WTC11 (cell line): ENCODE measurements at regions not wholly inside any gene's neighbourhood (a gene's known extent, or its start where the extent isn't known, plus 50 kb on each side); places are given as distances from the start of the nearest gene placed in this dataset.

ENCODE experiments used
- ATAC-seq: fragments of 200-7000 bp; cut with Tn5 transposase; 2 replicates; pipeline ENCODE4 v1.10.0; 2021; ENCODE audit warnings: mild to moderate bottlenecking, moderate library complexity
- CTCF ChIA-PET: fragments of 300-600 bp; sonication (Branson Sonifier 250); formaldehyde crosslinking; loops from one replicate; lab custom pipeline; 2021; ENCODE audit warnings: antibody characterized with exemption; lab: Charles Lee
- POLR2A ChIA-PET: fragments of 350-600 bp; sonication (Branson Sonifier 250); formaldehyde crosslinking; loops from one replicate; lab custom pipeline; 2021; ENCODE audit warnings: antibody characterized with exemption; lab: Charles Lee
- DNase-seq: peaks from one replicate; pipeline ENCODE4 v3.0.0; 2021; ENCODE audit warnings: low spot score
- H3K27ac Mint-ChIP-seq: 2 replicates; pipeline ENCODE4 v1.8.0; 2021; ENCODE audit warnings: mixed read lengths
- H3K27me3 Mint-ChIP-seq: 2 replicates; pipeline ENCODE4 v1.8.0; 2021; ENCODE audit warnings: low read depth, mild to moderate bottlenecking, moderate library complexity, mixed read lengths
- H3K36me3 Mint-ChIP-seq: 2 replicates; pipeline ENCODE4 v1.8.0; 2021; ENCODE audit warnings: mixed read lengths
- H3K4me1 Mint-ChIP-seq: 2 replicates; pipeline ENCODE4 v1.8.0; 2022; ENCODE audit warnings: mixed read lengths
- H3K4me3 Mint-ChIP-seq: 2 replicates; pipeline ENCODE4 v1.8.0; 2021; ENCODE audit warnings: mild to moderate bottlenecking, moderate library complexity, mixed read lengths
- H3K9me3 Mint-ChIP-seq: 2 replicates; pipeline ENCODE4 v1.8.0; 2021; ENCODE audit warnings: mixed read lengths
- CBFB ChIP-seq: sonication (generic); formaldehyde crosslinking; IDR thresholded peaks from 2 replicates; pipeline ENCODE4 v1.8.1; 2022; ENCODE audit warnings: mild to moderate bottlenecking, low read depth, missing genetic modification reagents
- CREB1 ChIP-seq: sonication (generic); formaldehyde crosslinking; IDR thresholded peaks from 2 replicates; pipeline ENCODE4 v1.8.0; 2023; ENCODE audit warnings: mild to moderate bottlenecking, missing genetic modification reagents
- HMGA2 ChIP-seq: fragments of 250-450 bp; sonication (Bioruptor Pico); IDR thresholded peaks from 2 replicates; pipeline ENCODE4 v1.4.0; 2021; ENCODE audit warnings: mild to moderate bottlenecking, moderate library complexity
- IRF2 ChIP-seq: sonication (generic); formaldehyde crosslinking; IDR thresholded peaks from 2 replicates; pipeline ENCODE4 v1.8.0; 2022; ENCODE audit warnings: low read depth, missing genetic modification reagents, borderline replicate concordance
- NFE2L1 ChIP-seq: sonication (generic); formaldehyde crosslinking; IDR thresholded peaks from 2 replicates; pipeline ENCODE4 v1.8.1; 2023; ENCODE audit warnings: missing genetic modification reagents
- SMAD3 ChIP-seq: sonication (generic); formaldehyde crosslinking; IDR thresholded peaks from 2 replicates; pipeline ENCODE4 v1.8.0; 2022; ENCODE audit warnings: missing genetic modification reagents, mild to moderate bottlenecking, borderline replicate concordance
- SMAD4 ChIP-seq: sonication (generic); formaldehyde crosslinking; IDR thresholded peaks from 2 replicates; pipeline ENCODE4 v1.8.0; 2022; ENCODE audit warnings: mild to moderate bottlenecking, missing genetic modification reagents
- SOX15 ChIP-seq: fragments of 250-450 bp; sonication (Bioruptor Pico); IDR thresholded peaks from 2 replicates; pipeline ENCODE4 v1.9.0; 2021; ENCODE audit warnings: mild to moderate bottlenecking
- TCF7 ChIP-seq: sonication (generic); formaldehyde crosslinking; IDR thresholded peaks from 2 replicates; pipeline ENCODE4 v1.8.0; 2022; ENCODE audit warnings: mild to moderate bottlenecking, low read depth, missing genetic modification reagents, moderate library complexity
- TP53 ChIP-seq: sonication (generic); formaldehyde crosslinking; IDR thresholded peaks from 2 replicates; pipeline ENCODE4 v1.8.1; 2023; ENCODE audit warnings: mild to moderate bottlenecking, missing genetic modification reagents
- ZNF138 ChIP-seq: sonication (generic); formaldehyde crosslinking; conservative IDR thresholded peaks from 2 replicates; pipeline ENCODE4 v1.8.1; 2022; ENCODE audit warnings: mild to moderate bottlenecking, moderate library complexity, missing genetic modification reagents
- ZNF219 ChIP-seq: sonication (generic); formaldehyde crosslinking; IDR thresholded peaks from 2 replicates; pipeline ENCODE4 v1.8.0; 2023; ENCODE audit warnings: missing genetic modification reagents, mild to moderate bottlenecking, borderline replicate concordance
- TF ChIP-seq, protein P1 (sequence below): sonication (generic); formaldehyde crosslinking; IDR thresholded peaks from 2 replicates; pipeline ENCODE4 v1.8.1; 2023; ENCODE audit warnings: mild to moderate bottlenecking, missing genetic modification reagents, moderate library complexity
- TF ChIP-seq, protein P2 (sequence below): sonication (generic); formaldehyde crosslinking; IDR thresholded peaks from 2 replicates; pipeline ENCODE4 v1.8.1; 2023; ENCODE audit warnings: mild to moderate bottlenecking, missing genetic modification reagents, moderate library complexity
- TF ChIP-seq, protein P3 (sequence below): sonication (generic); formaldehyde crosslinking; IDR thresholded peaks from 2 replicates; pipeline ENCODE4 v1.8.0; 2022; ENCODE audit warnings: mild to moderate bottlenecking, missing genetic modification reagents
- TF ChIP-seq, protein P4 (sequence below): sonication (generic); formaldehyde crosslinking; IDR thresholded peaks from 2 replicates; pipeline ENCODE4 v1.8.0; 2022; ENCODE audit warnings: missing genetic modification reagents
- TF ChIP-seq, protein P5 (sequence below): fragments of 250-450 bp; sonication (Bioruptor Pico); IDR thresholded peaks from 2 replicates; pipeline ENCODE4 v1.9.0; 2021; ENCODE audit warnings: moderate library complexity, mild to moderate bottlenecking, inconsistent platforms, borderline replicate concordance
- TF ChIP-seq, protein P6 (sequence below): sonication (generic); formaldehyde crosslinking; IDR thresholded peaks from 2 replicates; pipeline ENCODE4 v1.8.1; 2023; ENCODE audit warnings: mild to moderate bottlenecking, missing genetic modification reagents
- TF ChIP-seq, protein P7 (sequence below): fragments of 250-450 bp; sonication (Bioruptor Pico); IDR thresholded peaks from 2 replicates; pipeline ENCODE4 v1.8.0; 2021; ENCODE audit warnings: mild to moderate bottlenecking
- TF ChIP-seq, protein P8 (sequence below): sonication (generic); formaldehyde crosslinking; IDR thresholded peaks from 2 replicates; pipeline ENCODE4 v1.8.0; 2022; ENCODE audit warnings: mild to moderate bottlenecking, missing genetic modification reagents
- TF ChIP-seq, protein P9 (sequence below): sonication (generic); formaldehyde crosslinking; conservative IDR thresholded peaks from 2 replicates; pipeline ENCODE4 v1.8.1; 2022; ENCODE audit warnings: mild to moderate bottlenecking, missing genetic modification reagents

DNA sequence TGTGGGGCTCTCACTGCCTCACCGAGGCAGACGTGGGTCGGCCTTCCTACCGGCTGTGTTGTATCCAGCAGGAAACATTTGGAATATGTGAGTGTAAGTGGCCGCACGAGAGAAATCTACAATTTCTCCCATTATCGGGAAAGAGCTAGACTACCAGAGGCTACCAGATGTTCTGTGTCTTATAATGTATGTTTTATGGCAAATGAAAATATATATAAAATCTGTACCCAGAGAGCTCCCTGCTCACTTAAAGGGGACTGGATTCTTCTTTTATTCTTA lies 69.5 kb upstream of the PITX1 start (continued):
- TF ChIP-seq, protein P1, sequence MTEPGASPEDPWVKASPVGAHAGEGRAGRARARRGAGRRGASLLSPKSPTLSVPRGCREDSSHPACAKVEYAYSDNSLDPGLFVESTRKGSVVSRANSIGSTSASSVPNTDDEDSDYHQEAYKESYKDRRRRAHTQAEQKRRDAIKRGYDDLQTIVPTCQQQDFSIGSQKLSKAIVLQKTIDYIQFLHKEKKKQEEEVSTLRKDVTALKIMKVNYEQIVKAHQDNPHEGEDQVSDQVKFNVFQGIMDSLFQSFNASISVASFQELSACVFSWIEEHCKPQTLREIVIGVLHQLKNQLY (CRISPR knock-in tag): no peak
- TF ChIP-seq, protein P2, sequence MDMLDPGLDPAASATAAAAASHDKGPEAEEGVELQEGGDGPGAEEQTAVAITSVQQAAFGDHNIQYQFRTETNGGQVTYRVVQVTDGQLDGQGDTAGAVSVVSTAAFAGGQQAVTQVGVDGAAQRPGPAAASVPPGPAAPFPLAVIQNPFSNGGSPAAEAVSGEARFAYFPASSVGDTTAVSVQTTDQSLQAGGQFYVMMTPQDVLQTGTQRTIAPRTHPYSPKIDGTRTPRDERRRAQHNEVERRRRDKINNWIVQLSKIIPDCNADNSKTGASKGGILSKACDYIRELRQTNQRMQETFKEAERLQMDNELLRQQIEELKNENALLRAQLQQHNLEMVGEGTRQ: no peak
- TF ChIP-seq ZNF138 (CRISPR knock-in tag) (no peak), HMGA2 (CRISPR knock-in tag) (no peak), SOX15 (CRISPR knock-in tag) (no peak)
- TF ChIP-seq, protein P3, sequence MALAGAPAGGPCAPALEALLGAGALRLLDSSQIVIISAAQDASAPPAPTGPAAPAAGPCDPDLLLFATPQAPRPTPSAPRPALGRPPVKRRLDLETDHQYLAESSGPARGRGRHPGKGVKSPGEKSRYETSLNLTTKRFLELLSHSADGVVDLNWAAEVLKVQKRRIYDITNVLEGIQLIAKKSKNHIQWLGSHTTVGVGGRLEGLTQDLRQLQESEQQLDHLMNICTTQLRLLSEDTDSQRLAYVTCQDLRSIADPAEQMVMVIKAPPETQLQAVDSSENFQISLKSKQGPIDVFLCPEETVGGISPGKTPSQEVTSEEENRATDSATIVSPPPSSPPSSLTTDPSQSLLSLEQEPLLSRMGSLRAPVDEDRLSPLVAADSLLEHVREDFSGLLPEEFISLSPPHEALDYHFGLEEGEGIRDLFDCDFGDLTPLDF (CRISPR knock-in tag): no peak
- TF ChIP-seq, all 79 proteins: peak for 0

DNA sequence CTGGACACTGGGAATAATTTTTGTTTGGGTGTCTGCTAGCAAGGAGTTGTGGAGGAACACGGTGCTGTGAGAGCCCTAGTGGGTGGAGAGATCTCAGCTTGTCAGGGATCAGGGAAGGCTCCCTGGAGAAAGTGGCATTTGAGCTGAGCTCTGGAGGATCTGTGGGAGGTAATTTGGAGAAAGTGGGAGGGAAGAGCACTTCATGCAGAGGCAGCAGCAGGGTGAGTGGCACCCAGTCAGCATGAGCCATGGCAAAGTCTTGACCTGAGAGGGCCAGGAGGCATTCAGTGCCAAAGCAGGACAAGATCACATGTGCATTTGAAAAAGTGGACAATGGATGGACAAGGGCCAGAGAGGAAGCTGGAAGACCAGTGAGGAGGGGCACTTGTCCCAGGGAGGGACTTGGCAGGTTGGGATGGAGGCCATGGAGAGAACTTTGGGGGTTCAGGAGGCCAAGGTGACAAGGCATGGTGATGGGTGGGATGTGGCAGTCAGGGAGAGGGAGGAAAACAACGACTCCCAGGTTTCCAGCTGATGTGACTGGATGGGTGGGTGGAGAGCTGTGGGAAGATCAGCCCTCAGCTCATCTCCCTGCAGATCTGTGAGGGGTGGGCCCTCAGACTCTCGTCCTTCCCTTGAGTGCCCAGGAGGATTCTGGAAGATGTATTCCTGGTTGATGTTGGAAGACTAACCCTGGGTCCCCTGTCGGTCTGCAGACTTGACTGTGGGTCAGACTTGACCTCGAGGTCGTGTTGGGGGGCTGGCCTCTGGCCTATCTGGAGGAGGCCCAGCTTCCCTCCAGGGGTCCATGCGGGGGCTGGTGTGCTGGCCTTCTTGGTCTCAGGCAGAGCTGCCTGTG lies 68.9 kb upstream of the PITX1 start:
- no peak for ATAC-seq
- no peak for DNase-seq
- no peaks in the 10 kb centered on the region for H3K36me3 Mint-ChIP-seq
- ChIA-PET CTCF (interaction anchor here (0.7 kb wide), 1 partner anchor 30 kb away, joined by 3 read pairs; no protein-coding TSS in a partner anchor), POLR2A (no interaction called here)
- H3K9me3 Mint-ChIP-seq: peaks cover 4% of the 10 kb centered on the region; the same call in 1 of the 2 replicates
- H3K4me1 Mint-ChIP-seq: no peaks in the 10 kb centered on the region
- H3K27me3 Mint-ChIP-seq: peaks cover 3% of the 10 kb centered on the region
- TF ChIP-seq NFE2L1 (CRISPR knock-in tag) (no peak), IRF2 (CRISPR knock-in tag) (no peak), ZNF219 (CRISPR knock-in tag) (no peak), SMAD3 (CRISPR knock-in tag) (no peak), CREB1 (no peak), CBFB (CRISPR knock-in tag) (no peak), TP53 (CRISPR knock-in tag) (no peak), SMAD4 (CRISPR knock-in tag) (no peak), TCF7 (CRISPR knock-in tag) (no peak)
- TF ChIP-seq, protein P4, sequence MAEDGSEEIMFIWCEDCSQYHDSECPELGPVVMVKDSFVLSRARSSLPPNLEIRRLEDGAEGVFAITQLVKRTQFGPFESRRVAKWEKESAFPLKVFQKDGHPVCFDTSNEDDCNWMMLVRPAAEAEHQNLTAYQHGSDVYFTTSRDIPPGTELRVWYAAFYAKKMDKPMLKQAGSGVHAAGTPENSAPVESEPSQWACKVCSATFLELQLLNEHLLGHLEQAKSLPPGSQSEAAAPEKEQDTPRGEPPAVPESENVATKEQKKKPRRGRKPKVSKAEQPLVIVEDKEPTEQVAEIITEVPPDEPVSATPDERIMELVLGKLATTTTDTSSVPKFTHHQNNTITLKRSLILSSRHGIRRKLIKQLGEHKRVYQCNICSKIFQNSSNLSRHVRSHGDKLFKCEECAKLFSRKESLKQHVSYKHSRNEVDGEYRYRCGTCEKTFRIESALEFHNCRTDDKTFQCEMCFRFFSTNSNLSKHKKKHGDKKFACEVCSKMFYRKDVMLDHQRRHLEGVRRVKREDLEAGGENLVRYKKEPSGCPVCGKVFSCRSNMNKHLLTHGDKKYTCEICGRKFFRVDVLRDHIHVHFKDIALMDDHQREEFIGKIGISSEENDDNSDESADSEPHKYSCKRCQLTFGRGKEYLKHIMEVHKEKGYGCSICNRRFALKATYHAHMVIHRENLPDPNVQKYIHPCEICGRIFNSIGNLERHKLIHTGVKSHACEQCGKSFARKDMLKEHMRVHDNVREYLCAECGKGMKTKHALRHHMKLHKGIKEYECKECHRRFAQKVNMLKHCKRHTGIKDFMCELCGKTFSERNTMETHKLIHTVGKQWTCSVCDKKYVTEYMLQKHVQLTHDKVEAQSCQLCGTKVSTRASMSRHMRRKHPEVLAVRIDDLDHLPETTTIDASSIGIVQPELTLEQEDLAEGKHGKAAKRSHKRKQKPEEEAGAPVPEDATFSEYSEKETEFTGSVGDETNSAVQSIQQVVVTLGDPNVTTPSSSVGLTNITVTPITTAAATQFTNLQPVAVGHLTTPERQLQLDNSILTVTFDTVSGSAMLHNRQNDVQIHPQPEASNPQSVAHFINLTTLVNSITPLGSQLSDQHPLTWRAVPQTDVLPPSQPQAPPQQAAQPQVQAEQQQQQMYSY: no peak
- TF ChIP-seq, protein P5, sequence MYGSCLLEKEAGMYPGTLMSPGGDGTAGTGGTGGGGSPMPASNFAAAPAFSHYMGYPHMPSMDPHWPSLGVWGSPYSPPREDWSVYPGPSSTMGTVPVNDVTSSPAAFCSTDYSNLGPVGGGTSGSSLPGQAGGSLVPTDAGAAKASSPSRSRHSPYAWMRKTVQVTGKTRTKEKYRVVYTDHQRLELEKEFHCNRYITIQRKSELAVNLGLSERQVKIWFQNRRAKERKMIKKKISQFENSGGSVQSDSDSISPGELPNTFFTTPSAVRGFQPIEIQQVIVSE (CRISPR knock-in tag): no peak
- TF ChIP-seq, protein P6, sequence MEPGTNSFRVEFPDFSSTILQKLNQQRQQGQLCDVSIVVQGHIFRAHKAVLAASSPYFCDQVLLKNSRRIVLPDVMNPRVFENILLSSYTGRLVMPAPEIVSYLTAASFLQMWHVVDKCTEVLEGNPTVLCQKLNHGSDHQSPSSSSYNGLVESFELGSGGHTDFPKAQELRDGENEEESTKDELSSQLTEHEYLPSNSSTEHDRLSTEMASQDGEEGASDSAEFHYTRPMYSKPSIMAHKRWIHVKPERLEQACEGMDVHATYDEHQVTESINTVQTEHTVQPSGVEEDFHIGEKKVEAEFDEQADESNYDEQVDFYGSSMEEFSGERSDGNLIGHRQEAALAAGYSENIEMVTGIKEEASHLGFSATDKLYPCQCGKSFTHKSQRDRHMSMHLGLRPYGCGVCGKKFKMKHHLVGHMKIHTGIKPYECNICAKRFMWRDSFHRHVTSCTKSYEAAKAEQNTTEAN (CRISPR knock-in tag): no peak
- TF ChIP-seq, protein P3 (CRISPR knock-in tag): no peak
- TF ChIP-seq, protein P7, sequence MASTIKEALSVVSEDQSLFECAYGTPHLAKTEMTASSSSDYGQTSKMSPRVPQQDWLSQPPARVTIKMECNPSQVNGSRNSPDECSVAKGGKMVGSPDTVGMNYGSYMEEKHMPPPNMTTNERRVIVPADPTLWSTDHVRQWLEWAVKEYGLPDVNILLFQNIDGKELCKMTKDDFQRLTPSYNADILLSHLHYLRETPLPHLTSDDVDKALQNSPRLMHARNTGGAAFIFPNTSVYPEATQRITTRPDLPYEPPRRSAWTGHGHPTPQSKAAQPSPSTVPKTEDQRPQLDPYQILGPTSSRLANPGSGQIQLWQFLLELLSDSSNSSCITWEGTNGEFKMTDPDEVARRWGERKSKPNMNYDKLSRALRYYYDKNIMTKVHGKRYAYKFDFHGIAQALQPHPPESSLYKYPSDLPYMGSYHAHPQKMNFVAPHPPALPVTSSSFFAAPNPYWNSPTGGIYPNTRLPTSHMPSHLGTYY (CRISPR knock-in tag): no peak
- TF ChIP-seq, protein P8, sequence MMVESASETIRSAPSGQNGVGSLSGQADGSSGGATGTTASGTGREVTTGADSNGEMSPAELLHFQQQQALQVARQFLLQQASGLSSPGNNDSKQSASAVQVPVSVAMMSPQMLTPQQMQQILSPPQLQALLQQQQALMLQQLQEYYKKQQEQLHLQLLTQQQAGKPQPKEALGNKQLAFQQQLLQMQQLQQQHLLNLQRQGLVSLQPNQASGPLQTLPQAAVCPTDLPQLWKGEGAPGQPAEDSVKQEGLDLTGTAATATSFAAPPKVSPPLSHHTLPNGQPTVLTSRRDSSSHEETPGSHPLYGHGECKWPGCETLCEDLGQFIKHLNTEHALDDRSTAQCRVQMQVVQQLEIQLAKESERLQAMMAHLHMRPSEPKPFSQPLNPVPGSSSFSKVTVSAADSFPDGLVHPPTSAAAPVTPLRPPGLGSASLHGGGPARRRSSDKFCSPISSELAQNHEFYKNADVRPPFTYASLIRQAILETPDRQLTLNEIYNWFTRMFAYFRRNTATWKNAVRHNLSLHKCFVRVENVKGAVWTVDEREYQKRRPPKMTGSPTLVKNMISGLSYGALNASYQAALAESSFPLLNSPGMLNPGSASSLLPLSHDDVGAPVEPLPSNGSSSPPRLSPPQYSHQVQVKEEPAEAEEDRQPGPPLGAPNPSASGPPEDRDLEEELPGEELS (CRISPR knock-in tag): no peak
- TF ChIP-seq, protein P9, sequence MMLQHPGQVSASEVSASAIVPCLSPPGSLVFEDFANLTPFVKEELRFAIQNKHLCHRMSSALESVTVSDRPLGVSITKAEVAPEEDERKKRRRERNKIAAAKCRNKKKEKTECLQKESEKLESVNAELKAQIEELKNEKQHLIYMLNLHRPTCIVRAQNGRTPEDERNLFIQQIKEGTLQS (CRISPR knock-in tag): no peak
- no peak overlapping the region for H3K27ac Mint-ChIP-seq
- H3K4me3 Mint-ChIP-seq: no peak overlapping the region
